GM12874 (cell line): ENCODE measurements at regions not wholly inside any gene's neighbourhood (a gene's known extent, or its start where the extent isn't known, plus 50 kb on each side); places are given as distances from the start of the nearest gene placed in this dataset.

Experiments used
- TF ChIP-seq, protein P1 (sequence below): IDR thresholded peaks from 2 replicates; pipeline ENCODE4 v1.5.1; 2011; ENCODE audit warnings: low read depth, mild to moderate bottlenecking, control low read depth, low read length, moderate library complexity; ENCODE audit not compliant: insufficient read depth

DNA sequence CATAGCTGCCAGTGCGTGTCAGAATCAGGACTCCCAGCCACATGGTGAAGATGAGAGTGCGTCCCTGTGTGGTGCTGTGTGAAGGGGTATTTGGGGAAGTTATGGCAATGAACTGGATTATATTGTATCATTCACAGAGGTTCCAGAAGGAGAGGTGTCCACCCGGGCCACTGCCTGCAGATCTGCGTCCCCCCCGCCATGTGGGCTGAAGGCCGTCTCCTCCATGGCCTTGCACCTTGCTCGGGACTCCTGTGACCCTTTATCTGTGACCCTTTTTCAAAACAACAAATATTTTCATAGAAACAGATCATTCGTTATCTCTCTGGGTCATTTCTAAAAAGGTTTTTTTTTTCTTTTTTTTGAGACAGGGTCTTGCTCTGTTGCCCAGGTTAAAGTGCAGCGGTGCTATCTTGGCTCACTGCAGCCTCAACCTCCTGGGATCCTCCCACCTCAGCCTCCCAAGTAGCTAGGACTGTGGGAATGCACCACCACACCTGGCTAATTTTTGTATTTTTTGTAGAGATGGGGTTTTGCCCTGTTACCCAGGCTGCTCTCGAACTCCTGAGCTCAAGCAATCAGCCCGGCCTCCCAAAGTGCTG, 120.2 kb upstream of the ERRFI1 start:
- TF ChIP-seq, protein P1, sequence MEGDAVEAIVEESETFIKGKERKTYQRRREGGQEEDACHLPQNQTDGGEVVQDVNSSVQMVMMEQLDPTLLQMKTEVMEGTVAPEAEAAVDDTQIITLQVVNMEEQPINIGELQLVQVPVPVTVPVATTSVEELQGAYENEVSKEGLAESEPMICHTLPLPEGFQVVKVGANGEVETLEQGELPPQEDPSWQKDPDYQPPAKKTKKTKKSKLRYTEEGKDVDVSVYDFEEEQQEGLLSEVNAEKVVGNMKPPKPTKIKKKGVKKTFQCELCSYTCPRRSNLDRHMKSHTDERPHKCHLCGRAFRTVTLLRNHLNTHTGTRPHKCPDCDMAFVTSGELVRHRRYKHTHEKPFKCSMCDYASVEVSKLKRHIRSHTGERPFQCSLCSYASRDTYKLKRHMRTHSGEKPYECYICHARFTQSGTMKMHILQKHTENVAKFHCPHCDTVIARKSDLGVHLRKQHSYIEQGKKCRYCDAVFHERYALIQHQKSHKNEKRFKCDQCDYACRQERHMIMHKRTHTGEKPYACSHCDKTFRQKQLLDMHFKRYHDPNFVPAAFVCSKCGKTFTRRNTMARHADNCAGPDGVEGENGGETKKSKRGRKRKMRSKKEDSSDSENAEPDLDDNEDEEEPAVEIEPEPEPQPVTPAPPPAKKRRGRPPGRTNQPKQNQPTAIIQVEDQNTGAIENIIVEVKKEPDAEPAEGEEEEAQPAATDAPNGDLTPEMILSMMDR = no peak

DNA sequence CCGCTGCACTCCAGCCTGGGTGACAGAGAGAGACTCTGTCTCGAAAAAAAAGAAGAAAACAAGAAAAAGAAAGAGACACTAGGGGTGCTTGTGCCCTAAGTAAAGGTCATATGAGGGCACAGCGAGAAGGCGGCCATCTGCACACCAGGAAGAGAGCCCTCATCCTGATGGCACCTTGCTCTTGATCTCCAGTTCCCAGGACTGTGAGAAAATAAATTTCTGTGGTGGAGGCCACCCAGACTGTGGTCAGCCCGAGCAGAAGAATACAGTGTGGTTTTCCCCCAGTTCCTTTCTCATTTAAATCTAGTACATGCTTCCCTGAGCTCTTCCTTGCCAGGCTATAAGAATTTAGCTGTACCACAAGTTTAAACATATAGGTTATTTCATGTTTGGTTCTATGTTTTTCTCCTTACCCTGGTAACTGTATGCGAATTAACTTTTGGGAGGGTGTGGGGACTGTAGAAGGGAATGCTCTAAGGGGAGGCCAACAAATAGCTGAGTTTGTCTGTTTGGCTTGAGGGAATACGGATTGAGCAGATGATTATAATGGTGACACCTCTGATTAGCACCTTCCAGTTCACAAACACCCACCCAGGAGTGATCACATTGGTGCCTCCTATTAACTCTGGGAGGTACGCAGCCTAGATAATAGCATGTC, 119.6 kb upstream of the ERRFI1 start:
- TF ChIP-seq, protein P1 = no peak

GRCh38 chr1:8144323-8144722, 118.2 kb upstream of the ERRFI1 start:
- TF ChIP-seq, protein P1 = no peak

DNA sequence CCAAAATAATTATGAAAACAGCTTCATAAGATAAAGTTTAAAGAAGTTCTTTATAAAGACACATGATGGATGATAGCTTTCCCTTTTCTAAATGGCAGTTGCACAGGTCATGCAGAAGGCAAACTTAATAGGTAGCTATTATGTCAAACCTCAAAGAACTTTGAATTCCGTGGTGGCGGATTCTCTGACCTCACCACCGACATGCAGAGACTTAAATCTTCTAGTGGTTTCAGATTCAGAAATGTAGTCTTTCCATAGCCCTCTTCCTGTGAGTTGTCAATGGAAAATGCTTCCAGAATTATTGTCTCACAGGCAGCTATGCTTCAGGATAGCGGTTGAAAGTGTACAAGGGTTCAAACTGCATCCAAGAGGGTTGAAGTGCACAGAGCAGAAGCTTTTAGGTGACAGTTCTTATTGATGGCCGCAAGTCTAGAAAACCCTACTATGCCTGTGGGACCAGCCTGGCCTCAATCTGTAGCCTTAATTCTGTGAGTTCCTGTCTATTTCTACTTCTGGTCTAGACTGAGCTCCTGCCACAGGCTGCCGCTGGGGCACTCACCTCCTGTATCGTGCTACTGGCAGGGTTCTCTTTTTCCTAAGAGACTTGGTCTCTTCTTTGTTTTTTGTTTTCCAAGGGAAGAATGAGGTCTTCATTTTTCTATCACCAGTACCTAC, 117.0 kb upstream of the ERRFI1 start:
- TF ChIP-seq, protein P1 = no peak

DNA sequence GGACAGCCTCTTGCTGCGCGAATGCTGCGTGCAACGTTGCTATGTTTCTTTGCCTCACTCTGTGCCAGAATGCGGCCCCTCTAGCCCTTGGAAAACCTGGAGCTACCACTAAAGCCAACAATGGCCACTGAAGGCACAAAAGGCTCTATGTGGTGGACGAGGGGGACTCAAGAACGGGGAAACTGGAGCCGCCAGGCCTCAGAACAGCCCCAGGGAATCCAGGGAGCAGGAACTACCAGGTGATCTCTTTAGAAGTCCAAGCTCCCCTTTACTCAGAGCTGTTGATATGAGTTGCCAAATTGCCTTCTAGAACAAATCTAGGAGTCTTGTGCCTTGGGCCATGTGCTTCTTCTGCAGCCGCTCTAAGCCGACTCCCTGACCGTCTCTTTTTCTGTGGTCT, 113.8 kb upstream of the ERRFI1 start:
- TF ChIP-seq, protein P1 = no peak

- TF ChIP-seq, protein P1 = no peak
Measured at GRCh38 chr1:8139383-8139782, 113.3 kb upstream of the ERRFI1 start.

GRCh38 chr1:8138673-8139072, 112.6 kb upstream of the ERRFI1 start:
- TF ChIP-seq, protein P1 = no peak
